ENCODE measurements at regions not wholly inside any gene's neighbourhood (a gene's known extent, or its start where the extent isn't known, plus 50 kb on each side); places are given as distances from the start of the nearest gene placed in this dataset.

DNA sequence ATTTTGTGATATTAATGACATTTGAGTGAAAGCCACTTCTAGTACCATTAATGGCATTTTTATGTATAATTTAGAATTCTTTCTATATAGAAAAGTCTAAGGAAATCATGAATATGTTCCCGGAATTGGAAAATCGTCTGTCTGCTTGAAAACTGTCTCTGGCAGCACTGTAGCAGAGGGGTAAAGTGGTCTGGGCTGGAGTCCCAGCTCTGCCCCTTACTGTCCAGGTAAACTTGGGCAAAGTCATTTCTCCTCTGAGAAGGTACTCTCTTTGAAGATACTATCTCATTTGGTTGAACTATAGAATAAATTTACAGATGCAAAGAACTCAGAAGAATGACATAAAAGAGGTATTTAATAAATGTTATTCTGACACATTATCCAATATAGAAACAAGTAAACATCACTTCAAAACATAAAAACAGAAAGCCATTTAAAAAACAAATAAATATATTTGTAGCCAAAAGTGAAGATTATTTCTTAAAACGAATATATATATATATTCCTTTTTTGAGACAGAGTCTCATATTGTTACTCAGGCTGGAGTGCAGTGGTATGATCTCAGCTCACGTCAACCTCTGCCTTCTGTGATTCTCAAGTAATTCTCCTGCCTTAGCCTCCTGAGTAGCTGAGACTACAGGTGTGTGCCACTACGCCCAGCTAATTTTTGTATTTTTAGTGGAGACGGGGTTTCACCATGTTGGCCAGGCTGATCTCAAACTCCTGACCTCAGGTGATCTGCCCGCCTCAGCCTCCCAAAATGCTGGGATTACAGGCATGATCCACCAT, 149.8 kb upstream of the ITGA4 start:
- TF ChIP-seq POLR2A (IDR thresholded peaks at IDR 0.05; ENCODE audit: low read depth, low read length) (no peak), POU2F2 (IDR thresholded peaks at IDR 0.05; ENCODE audit: low read depth, low read length) (no peak)
